Upper lobe of left lung (tissue), 6 donors: ENCODE measurements at regions not wholly inside any gene's neighbourhood (a gene's known extent, or its start where the extent isn't known, plus 50 kb on each side); places are given as distances from the start of the nearest gene placed in this dataset.

Experiments
- ATAC-seq, 2 donors: fragments of 200-7000 bp; cut with Tn5 transposase; one replicate each; pipeline ENCODE4 v1.9.1; 2022; ENCODE audit warnings: mild to moderate bottlenecking in 2 of 2, moderate library complexity in 2 of 2; ENCODE audit not compliant: low FRiP score in 2 of 2
- DNase-seq, 2 donors: peaks; one replicate each; pipeline ENCODE4 v3.0.0-alpha.2; 2019 to 2020
- H3K27ac ChIP-seq, 4 donors: fragments of 200-600 bp; sonication (generic); one replicate each; pipeline ENCODE4 v1.5.1; 2016 to 2019
- H3K27me3 ChIP-seq, 4 donors: fragments of 200-600 bp; sonication (generic); one replicate each; pipeline ENCODE4 v1.5.1; 2017 to 2019
- H3K36me3 ChIP-seq, 4 donors: fragments of 200-600 bp; sonication (generic); one replicate each; pipeline ENCODE4 v1.5.1; 2016 to 2019
- H3K4me1 ChIP-seq, 4 donors: fragments of 200-600 bp; sonication (generic); one replicate each; pipeline ENCODE4 v1.5.1; 2018 to 2019
- H3K4me3 ChIP-seq, 4 donors: fragments of 200-600 bp; sonication (generic); one replicate each; pipeline ENCODE4 v1.5.1; 2017 to 2019; ENCODE audit warnings: mild to moderate bottlenecking in 2 of 4, moderate library complexity in 1 of 4
- H3K9me3 ChIP-seq, 4 donors: fragments of 200-600 bp; sonication (generic); one replicate each; pipeline ENCODE4 v1.5.1; 2018 to 2019
- EP300 ChIP-seq, 4 donors: sonication (generic); formaldehyde crosslinking; IDR thresholded peaks; one replicate each; pipeline ENCODE4 v1.5.1; 2017; ENCODE audit warnings: antibody characterized with exemption in 4 of 4, control low read depth in 2 of 4
- POLR2A ChIP-seq, 4 donors: fragments of 450-650 bp; IDR thresholded peaks; one replicate each; pipeline ENCODE4 v1.5.1; 2016 to 2017; ENCODE audit warnings: antibody characterized with exemption in 4 of 4, mild to moderate bottlenecking in 2 of 4
- POLR2AphosphoS5 ChIP-seq, 2 donors: sonication (generic); formaldehyde crosslinking; IDR thresholded peaks; one replicate each; pipeline ENCODE4 v1.5.1; 2017; ENCODE audit warnings: antibody characterized with exemption in 2 of 2
- WGBS, 2 donors: methylation state at CpG; one replicate each; pipeline ENCODE4 v1.1.5; 2017 to 2018; 5-methylcytosine and 5-hydroxymethylcytosine counted together
- TF ChIP-seq, protein P1 (sequence below), 6 experiments: fragments of 450-650 bp in 4 of 6; fragments of 200-600 bp in 2 of 6; sonication (generic) in 2 of 6; IDR thresholded peaks; one replicate each; pipeline ENCODE4 v1.5.1; 2016 to 2019; ENCODE audit warnings: antibody characterized with exemption in 6 of 6
- donor health status: DM: no; HTN: no; CAD: no; lungs with moderate emphysema.
- donor health status: DM: no; HTN: yes; CAD: no; lungs with severe emphysema.

DNA sequence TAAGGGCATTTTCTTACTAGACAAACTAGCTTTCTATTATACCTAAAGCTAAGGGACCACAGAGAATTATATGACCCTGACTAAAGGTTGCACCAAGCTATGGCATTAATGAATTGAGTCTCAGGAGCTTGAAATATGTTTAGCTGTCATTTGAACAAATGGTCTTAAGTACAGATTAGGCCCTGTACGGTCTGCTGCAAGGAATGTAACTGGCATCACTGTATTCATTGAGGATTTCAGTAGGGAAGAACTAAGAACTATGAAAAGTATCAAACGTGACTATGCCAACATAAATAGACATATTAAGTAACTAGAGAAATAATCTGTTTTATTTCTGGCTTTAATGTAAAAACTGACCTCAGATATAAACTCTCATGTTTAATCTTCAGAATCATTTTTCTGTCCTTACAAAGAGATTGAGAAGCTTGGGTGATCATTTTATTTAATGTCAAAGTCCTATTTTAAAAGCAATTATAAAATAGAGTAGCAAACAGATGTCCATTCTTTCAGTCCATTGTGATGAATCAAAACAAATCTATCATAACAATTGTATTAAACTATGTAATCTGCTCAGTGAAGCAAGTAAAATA, 845.9 kb downstream of the MAT2B start:
- no peak for ATAC-seq
- no peaks in the 10 kb centered on the region for H3K27me3 ChIP-seq
- H3K4me1 ChIP-seq: no peaks in the 10 kb centered on the region
- no peaks in the 10 kb centered on the region for H3K36me3 ChIP-seq
- 63 to 76% methylated on average over 2 of the region's 2 CpGs for WGBS, 2 donors
- TF ChIP-seq POLR2AphosphoS5 (IDR thresholded peaks at IDR 0.05): no peak
- TF ChIP-seq POLR2A (IDR thresholded peaks at IDR 0.05): no peak
- TF ChIP-seq, protein P1, sequence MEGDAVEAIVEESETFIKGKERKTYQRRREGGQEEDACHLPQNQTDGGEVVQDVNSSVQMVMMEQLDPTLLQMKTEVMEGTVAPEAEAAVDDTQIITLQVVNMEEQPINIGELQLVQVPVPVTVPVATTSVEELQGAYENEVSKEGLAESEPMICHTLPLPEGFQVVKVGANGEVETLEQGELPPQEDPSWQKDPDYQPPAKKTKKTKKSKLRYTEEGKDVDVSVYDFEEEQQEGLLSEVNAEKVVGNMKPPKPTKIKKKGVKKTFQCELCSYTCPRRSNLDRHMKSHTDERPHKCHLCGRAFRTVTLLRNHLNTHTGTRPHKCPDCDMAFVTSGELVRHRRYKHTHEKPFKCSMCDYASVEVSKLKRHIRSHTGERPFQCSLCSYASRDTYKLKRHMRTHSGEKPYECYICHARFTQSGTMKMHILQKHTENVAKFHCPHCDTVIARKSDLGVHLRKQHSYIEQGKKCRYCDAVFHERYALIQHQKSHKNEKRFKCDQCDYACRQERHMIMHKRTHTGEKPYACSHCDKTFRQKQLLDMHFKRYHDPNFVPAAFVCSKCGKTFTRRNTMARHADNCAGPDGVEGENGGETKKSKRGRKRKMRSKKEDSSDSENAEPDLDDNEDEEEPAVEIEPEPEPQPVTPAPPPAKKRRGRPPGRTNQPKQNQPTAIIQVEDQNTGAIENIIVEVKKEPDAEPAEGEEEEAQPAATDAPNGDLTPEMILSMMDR (IDR thresholded peaks at IDR 0.05): no peak
- TF ChIP-seq EP300 (IDR thresholded peaks at IDR 0.05): no peak
- no peaks in the 10 kb centered on the region for H3K9me3 ChIP-seq
- DNase-seq: no peak
- no peak overlapping the region for H3K4me3 ChIP-seq
- H3K27ac ChIP-seq: no peak overlapping the region

DNA sequence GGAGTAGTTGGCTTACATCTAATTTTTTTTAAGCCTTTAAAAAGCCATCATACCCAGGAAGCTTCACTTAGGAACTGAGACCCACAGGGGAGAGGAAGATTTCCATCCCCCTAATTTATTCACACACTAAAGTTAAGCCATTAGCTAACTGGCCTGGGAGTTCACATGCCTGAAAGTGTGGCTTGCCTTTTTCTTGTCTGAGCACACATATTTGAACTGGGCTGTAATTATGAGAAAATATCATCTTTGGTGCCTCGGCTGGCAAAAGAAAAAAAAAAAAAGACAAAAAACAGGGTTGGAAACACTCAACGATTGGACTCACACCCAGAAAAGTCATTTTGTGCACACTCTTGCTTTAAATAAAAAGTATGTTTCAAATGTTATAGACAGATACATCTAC, 847.3 kb downstream of the MAT2B start:
- H3K27me3 ChIP-seq: no peaks in the 10 kb centered on the region
- no peak overlapping the region for H3K4me3 ChIP-seq
- no peak for DNase-seq
- no peaks in the 10 kb centered on the region for H3K9me3 ChIP-seq
- no peak for TF ChIP-seq POLR2A (IDR thresholded peaks at IDR 0.05)
- no peak for TF ChIP-seq POLR2AphosphoS5 (IDR thresholded peaks at IDR 0.05)
- no peak for TF ChIP-seq EP300 (IDR thresholded peaks at IDR 0.05)
- TF ChIP-seq, protein P1 (IDR thresholded peaks at IDR 0.05): no peak
- no peak for ATAC-seq
- 18 to 46% methylated on average over 2 of the region's 2 CpGs for WGBS, 2 donors
- H3K4me1 ChIP-seq: no peaks in the 10 kb centered on the region
- no peak overlapping the region for H3K27ac ChIP-seq
- H3K36me3 ChIP-seq: no peaks in the 10 kb centered on the region

DNA sequence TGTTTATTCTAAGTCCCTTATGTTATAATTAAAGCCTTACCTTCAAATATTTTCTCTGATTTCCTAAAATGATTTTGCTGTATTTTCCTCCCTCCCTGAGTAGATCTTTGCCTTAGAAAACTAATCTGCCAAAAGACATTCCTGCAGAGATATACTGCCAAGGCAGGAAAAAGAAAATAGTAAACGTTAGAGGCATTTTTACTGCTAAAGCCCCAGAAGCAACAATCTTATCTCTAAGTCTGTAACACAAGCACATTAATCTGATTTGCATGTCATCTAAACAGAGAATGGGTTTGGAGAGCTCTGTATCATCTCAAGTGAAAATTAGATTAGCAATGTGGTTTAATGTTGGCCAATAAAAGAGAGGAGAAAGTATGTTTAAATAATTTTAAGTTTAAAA, 847.7 kb downstream of the MAT2B start:
- no peak overlapping the region for H3K27ac ChIP-seq
- TF ChIP-seq POLR2A (IDR thresholded peaks at IDR 0.05) (no peak), POLR2AphosphoS5 (IDR thresholded peaks at IDR 0.05) (no peak), EP300 (IDR thresholded peaks at IDR 0.05) (no peak)
- 11 to 13% methylated on average over 1 of the region's 1 CpG for WGBS, 2 donors
- no peaks in the 10 kb centered on the region for H3K4me1 ChIP-seq
- H3K4me3 ChIP-seq: no peak overlapping the region
- H3K36me3 ChIP-seq: no peaks in the 10 kb centered on the region
- no peak for DNase-seq
- no peak for ATAC-seq
- H3K9me3 ChIP-seq: no peaks in the 10 kb centered on the region
- no peaks in the 10 kb centered on the region for H3K27me3 ChIP-seq

DNA sequence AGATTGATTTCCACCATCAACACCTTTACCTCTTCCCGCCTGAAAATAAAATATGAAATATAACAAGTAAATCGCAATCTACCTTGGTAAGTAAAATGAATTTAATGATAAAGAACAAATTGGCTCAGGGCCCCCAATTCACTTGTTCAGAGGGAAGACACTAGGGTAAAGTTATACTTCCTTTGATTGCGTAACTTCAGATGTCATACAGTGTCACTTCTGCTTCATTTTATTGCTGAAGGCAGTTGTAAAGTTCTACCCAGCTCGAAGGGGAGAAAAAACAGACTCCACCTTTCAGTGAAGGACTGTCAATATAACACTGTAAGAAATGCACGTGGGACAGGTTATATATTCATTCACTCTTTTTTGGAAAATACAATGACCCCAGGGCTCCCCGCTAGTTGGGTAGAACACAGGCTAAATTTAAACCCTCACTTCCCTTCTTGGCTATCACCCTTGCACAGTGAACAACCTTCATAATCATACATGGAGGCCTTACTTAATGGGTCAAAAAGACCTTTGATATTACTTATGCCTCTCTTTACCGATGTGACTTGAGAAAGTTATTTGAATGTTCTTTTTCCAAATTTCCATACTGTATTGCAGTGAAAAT, 848.8 kb downstream of the MAT2B start:
- ATAC-seq (no peak), DNase-seq (no peak)
- no peaks in the 10 kb centered on the region for H3K27me3 ChIP-seq
- no peak overlapping the region for H3K4me3 ChIP-seq
- no peaks in the 10 kb centered on the region for H3K36me3 ChIP-seq
- TF ChIP-seq, protein P1 (IDR thresholded peaks at IDR 0.05): no peak
- no peak for TF ChIP-seq POLR2A (IDR thresholded peaks at IDR 0.05)
- no peak for TF ChIP-seq EP300 (IDR thresholded peaks at IDR 0.05)
- no peak for TF ChIP-seq POLR2AphosphoS5 (IDR thresholded peaks at IDR 0.05)
- no peaks in the 10 kb centered on the region for H3K9me3 ChIP-seq
- H3K27ac ChIP-seq: no peak overlapping the region
- WGBS, 2 donors: 78 to 84% methylated on average over 7 of the region's 7 CpGs
- no peaks in the 10 kb centered on the region for H3K4me1 ChIP-seq

DNA sequence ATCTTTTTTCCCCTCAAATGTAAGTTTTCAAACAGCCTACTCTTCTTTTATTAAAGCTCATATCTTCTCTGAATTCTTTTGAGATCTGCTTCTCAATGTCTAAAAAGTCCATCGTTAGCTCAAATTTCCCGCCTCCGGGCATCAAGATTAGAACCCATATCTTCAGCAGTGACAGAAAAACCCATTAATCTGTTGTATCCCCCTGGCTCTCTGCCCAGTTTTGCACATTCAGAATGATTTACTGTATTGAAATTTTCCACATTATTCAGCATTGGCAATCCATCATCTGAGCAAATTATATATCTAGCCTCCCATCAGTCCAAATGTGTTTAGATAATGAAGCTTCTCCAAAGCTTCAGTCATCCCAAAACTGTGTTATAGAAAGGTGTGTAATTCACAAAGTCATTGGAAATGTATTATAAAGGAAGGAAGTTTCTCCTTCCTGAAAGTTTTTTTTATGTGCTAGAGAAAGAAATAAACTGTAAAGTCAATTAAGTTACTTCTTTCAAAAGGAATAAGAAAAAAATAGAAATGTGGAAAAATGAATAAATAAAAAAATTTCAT, 849.9 kb downstream of the MAT2B start:
- ATAC-seq: no peak
- no peak for TF ChIP-seq POLR2A (IDR thresholded peaks at IDR 0.05)
- no peak for TF ChIP-seq POLR2AphosphoS5 (IDR thresholded peaks at IDR 0.05)
- TF ChIP-seq, protein P1 (IDR thresholded peaks at IDR 0.05): no peak
- TF ChIP-seq EP300 (IDR thresholded peaks at IDR 0.05): no peak
- H3K27ac ChIP-seq: no peak overlapping the region
- no peaks in the 10 kb centered on the region for H3K36me3 ChIP-seq
- WGBS, 2 donors: 63 to 64% methylated on average over 3 of the region's 3 CpGs
- no peak overlapping the region for H3K4me3 ChIP-seq
- H3K4me1 ChIP-seq: no peaks in the 10 kb centered on the region
- no peaks in the 10 kb centered on the region for H3K9me3 ChIP-seq
- DNase-seq: no peak
- no peaks in the 10 kb centered on the region for H3K27me3 ChIP-seq
